GM23248 (cell line): ENCODE measurements at regions not wholly inside any gene's neighbourhood (a gene's known extent, or its start where the extent isn't known, plus 50 kb on each side); places are given as distances from the start of the nearest gene placed in this dataset.

Source experiments
- DNase-seq: peaks from one replicate; pipeline ENCODE4 v3.0.0-alpha.2; 2015
- H2AFZ ChIP-seq: fragments of 200-600 bp; sonication (generic); 2 replicates; pipeline ENCODE4 v1.6.1; 2016; ENCODE audit warnings: antibody characterized with exemption
- H3F3A ChIP-seq: fragments of 200-600 bp; sonication (generic); 2 replicates; pipeline ENCODE4 v1.6.1; 2016; ENCODE audit warnings: mild to moderate bottlenecking, antibody characterized with exemption, mixed run types; ENCODE audit not compliant: insufficient read depth
- H3K27ac ChIP-seq: fragments of 200-600 bp; sonication (generic); 2 replicates; pipeline ENCODE4 v1.5.1; 2016; ENCODE audit warnings: mild to moderate bottlenecking
- H3K27me3 ChIP-seq: fragments of 200-600 bp; sonication (generic); replicated peaks from 2 replicates; pipeline ENCODE4 v1.6.1; 2016; ENCODE audit warnings: mild to moderate bottlenecking; ENCODE audit not compliant: insufficient read depth
- H3K36me3 ChIP-seq: fragments of 200-600 bp; sonication (generic); 2 replicates; pipeline ENCODE4 v1.6.1; 2016; ENCODE audit warnings: low read depth, mild to moderate bottlenecking
- H3K4me1 ChIP-seq: fragments of 200-600 bp; sonication (generic); 2 replicates; pipeline ENCODE4 v1.6.1; 2016; ENCODE audit warnings: mild to moderate bottlenecking; ENCODE audit not compliant: insufficient read depth
- H3K4me2 ChIP-seq: fragments of 200-600 bp; sonication (generic); one replicate; pipeline ENCODE4 v1.6.1; 2016; ENCODE audit warnings: mild to moderate bottlenecking; ENCODE audit not compliant: unreplicated experiment
- H3K4me3 ChIP-seq: fragments of 200-600 bp; sonication (generic); 2 replicates; pipeline ENCODE4 v1.5.1; 2016; ENCODE audit warnings: mild to moderate bottlenecking
- H3K79me2 ChIP-seq: fragments of 200-600 bp; sonication (generic); 2 replicates; pipeline ENCODE4 v1.6.1; 2016; ENCODE audit warnings: mild to moderate bottlenecking; ENCODE audit not compliant: insufficient read depth
- H3K9ac ChIP-seq: fragments of 200-600 bp; sonication (generic); 2 replicates; pipeline ENCODE4 v1.6.1; 2016; ENCODE audit warnings: mild to moderate bottlenecking
- H3K9me2 ChIP-seq: fragments of 200-600 bp; sonication (generic); 2 replicates; pipeline ENCODE4 v1.6.1; 2016; ENCODE audit warnings: mixed run types, mild to moderate bottlenecking, moderate library complexity; ENCODE audit not compliant: insufficient read depth
- H3K9me3 ChIP-seq: fragments of 200-600 bp; sonication (generic); one replicate; pipeline ENCODE4 v1.6.1; 2017; ENCODE audit warnings: low read depth
- H4K20me1 ChIP-seq: fragments of 200-600 bp; sonication (generic); 2 replicates; pipeline ENCODE4 v1.6.0; 2016; ENCODE audit not compliant: insufficient read depth
- EZH2 ChIP-seq: fragments of 200-600 bp; sonication (generic); IDR thresholded peaks from 2 replicates; pipeline ENCODE4 v1.6.1; 2018; ENCODE audit warnings: antibody characterized with exemption, mild to moderate bottlenecking; ENCODE audit not compliant: insufficient read depth, poor library complexity, severe bottlenecking
- EZH2phosphoT487 ChIP-seq: fragments of 200-600 bp; sonication (generic); IDR thresholded peaks from 2 replicates; pipeline ENCODE4 v1.6.1; 2018; ENCODE audit warnings: antibody characterized with exemption, moderate library complexity, mild to moderate bottlenecking, low read depth; ENCODE audit not compliant: insufficient read depth
- WGBS, 2 experiments: methylation state at CpG; one replicate each; pipeline ENCODE4 v1.1.6; 2015 to 2017; ENCODE audit warnings: low lambda C conversion rate in 2 of 2, low coverage in 1 of 2; ENCODE audit errors: missing lambda C conversion rate in 2 of 2; 5-methylcytosine and 5-hydroxymethylcytosine counted together
- in situ Hi-C: fragments of 300-500 bp; cut with MboI; formaldehyde crosslinking; loops from 2 replicates; pipeline ENCODE4 v1.15.0; 2020

- Histone ChIP-seq H3K27ac (no peak overlapping the region), H3K27me3 (no peaks in the 10 kb centered on the region; the same call in 1 of the 2 replicates), H3K9me2 (no peaks in the 10 kb centered on the region), H3K4me2 (no peak overlapping the region), H3K4me1 (no peaks in the 10 kb centered on the region), H3K9me3 (no peaks in the 10 kb centered on the region), H3K36me3 (no peaks in the 10 kb centered on the region), H3K4me3 (no peak overlapping the region), H4K20me1 (no peaks in the 10 kb centered on the region), H3K79me2 (no peaks in the 10 kb centered on the region), H2AFZ (no peak overlapping the region), H3K9ac (no peak overlapping the region), H3F3A (no peaks in the 10 kb centered on the region)
- 2% methylated on average over 2 of the region's 2 CpGs for WGBS, 2 experiments
- TF ChIP-seq EZH2 (no peak), EZH2phosphoT487 (no peak)
- DNase-seq = no peak
- in situ Hi-C loops = no loop called here
These were observed 494.5 kb upstream of the B3GALT2 start for GRCh38 chr1:193680924-193681316.

- no peak overlapping the region for H3K4me3 ChIP-seq
- H3K36me3 ChIP-seq = no peaks in the 10 kb centered on the region
- no peak for DNase-seq
- no peaks in the 10 kb centered on the region for H4K20me1 ChIP-seq
- H3K9me2 ChIP-seq = no peaks in the 10 kb centered on the region
- H3K9ac ChIP-seq = no peak overlapping the region
- TF ChIP-seq EZH2 (no peak), EZH2phosphoT487 (no peak)
- H3K4me1 ChIP-seq = no peaks in the 10 kb centered on the region
- WGBS, 2 experiments = 0 to 2% methylated on average over 1 of the region's 1 CpG
- no peak overlapping the region for H3K4me2 ChIP-seq
- no peak overlapping the region for H2AFZ ChIP-seq
- no peaks in the 10 kb centered on the region; the same call in 1 of the 2 replicates for H3K27me3 ChIP-seq
- H3K9me3 ChIP-seq = no peaks in the 10 kb centered on the region
- H3K79me2 ChIP-seq = no peaks in the 10 kb centered on the region
- in situ Hi-C loops = no loop called here
- H3F3A ChIP-seq = no peaks in the 10 kb centered on the region
- H3K27ac ChIP-seq = no peak overlapping the region
These were observed 494.0 kb upstream of the B3GALT2 start for GRCh38 chr1:193680247-193680923.

GRCh38 chr1:193677874-193678273 lies 491.5 kb upstream of the B3GALT2 start:
- in situ Hi-C loops = no loop called here
- WGBS, 2 experiments = 44 to 47% methylated on average over 3 of the region's 3 CpGs
- no peaks in the 10 kb centered on the region for H4K20me1 ChIP-seq
- TF ChIP-seq EZH2phosphoT487 (no peak), EZH2 (no peak)
- H3K27ac ChIP-seq = no peak overlapping the region
- no peak overlapping the region for H3K9ac ChIP-seq
- H3K79me2 ChIP-seq = no peaks in the 10 kb centered on the region
- H3K9me3 ChIP-seq = no peaks in the 10 kb centered on the region
- no peaks in the 10 kb centered on the region for H3K9me2 ChIP-seq
- no peaks in the 10 kb centered on the region for H3K27me3 ChIP-seq
- no peak overlapping the region for H3K4me2 ChIP-seq
- H3K4me3 ChIP-seq = no peak overlapping the region
- no peaks in the 10 kb centered on the region for H3K36me3 ChIP-seq
- H3F3A ChIP-seq = no peaks in the 10 kb centered on the region
- DNase-seq = no peak
- no peak overlapping the region for H2AFZ ChIP-seq
- H3K4me1 ChIP-seq = no peaks in the 10 kb centered on the region

- Histone ChIP-seq H3K4me2 (no peak overlapping the region), H3K9me2 (no peaks in the 10 kb centered on the region), H2AFZ (no peak overlapping the region), H3K4me1 (no peaks in the 10 kb centered on the region), H3K9me3 (no peaks in the 10 kb centered on the region), H3K27me3 (no peaks in the 10 kb centered on the region), H3K9ac (no peak overlapping the region), H3F3A (no peaks in the 10 kb centered on the region), H3K27ac (no peak overlapping the region), H3K4me3 (no peak overlapping the region), H3K79me2 (no peaks in the 10 kb centered on the region), H3K36me3 (no peaks in the 10 kb centered on the region), H4K20me1 (no peaks in the 10 kb centered on the region)
- DNase-seq = no peak
- 35 to 39% methylated on average over 2 of the region's 2 CpGs for WGBS, 2 experiments
- in situ Hi-C loops = no loop called here
- TF ChIP-seq EZH2 (no peak), EZH2phosphoT487 (no peak)
These were observed 490.7 kb upstream of the B3GALT2 start for GRCh38 chr1:193676996-193677549.
